HG03175 (cell line): ENCODE measurements at regions not wholly inside any gene's neighbourhood (a gene's known extent, or its start where the extent isn't known, plus 50 kb on each side); places are given as distances from the start of the nearest gene placed in this dataset.

Source experiments
- ATAC-seq: cut with Tn5 transposase; IDR thresholded peaks from one replicate; pipeline ENCODE4 v1.9.1; 2021; ENCODE audit warnings: mild to moderate bottlenecking, moderate library complexity; ENCODE audit not compliant: unreplicated experiment

GRCh38 chr9:73845954-73846690 is 651.0 kb upstream of the RORB start:
- ATAC-seq: no peak

- ATAC-seq: no peak
Observed at GRCh38 chr9:73847536-73847935, 649.6 kb upstream of the RORB start.

DNA sequence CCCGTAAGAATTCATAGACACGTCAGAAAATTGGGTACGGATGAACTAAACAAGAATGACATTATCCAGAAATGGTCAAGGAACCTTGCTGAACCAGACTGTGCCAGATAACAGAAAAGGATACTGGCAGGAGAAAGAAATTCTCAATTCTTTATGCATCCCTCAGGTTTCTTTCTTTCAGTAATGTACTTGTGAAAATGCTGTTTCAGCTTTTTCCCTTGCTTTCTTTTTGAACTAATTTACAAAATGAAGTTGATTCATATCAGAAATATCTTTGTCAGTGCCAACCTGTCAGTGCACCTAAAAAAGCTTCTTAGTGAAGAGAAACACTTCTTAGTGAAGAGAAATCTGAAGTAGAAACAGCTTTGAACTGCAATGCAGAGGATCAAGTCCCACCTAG is 643.6 kb upstream of the RORB start:
- no peak for ATAC-seq

DNA sequence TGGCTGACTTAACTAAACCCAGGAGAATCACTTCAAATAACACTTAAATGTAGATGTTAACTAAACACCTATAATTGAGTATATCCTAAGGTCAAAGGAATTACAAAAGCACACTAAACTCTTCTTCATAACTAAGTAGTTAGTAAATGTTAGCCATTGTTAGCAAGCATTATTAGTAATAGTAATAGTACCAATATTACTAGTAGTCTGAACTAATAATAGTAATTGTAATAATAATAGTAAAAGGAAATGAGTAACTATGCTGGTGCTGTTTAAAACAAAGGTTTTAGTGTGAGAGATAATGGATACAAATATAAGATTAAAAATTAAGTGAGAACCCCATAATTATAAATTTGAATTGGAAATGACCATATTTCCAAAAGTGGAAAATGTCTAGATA is 641.9 kb upstream of the RORB start:
- no peak for ATAC-seq

GRCh38 chr9:73863924-73864323 is 633.2 kb upstream of the RORB start:
- no peak for ATAC-seq

GRCh38 chr9:73866451-73866850 is 630.7 kb upstream of the RORB start:
- ATAC-seq: no peak

GRCh38 chr9:73869264-73869663 is 627.9 kb upstream of the RORB start:
- peak; percentile 100 for ATAC-seq

- no peak for ATAC-seq
Observed at GRCh38 chr9:73871636-73872035, 625.5 kb upstream of the RORB start.

DNA sequence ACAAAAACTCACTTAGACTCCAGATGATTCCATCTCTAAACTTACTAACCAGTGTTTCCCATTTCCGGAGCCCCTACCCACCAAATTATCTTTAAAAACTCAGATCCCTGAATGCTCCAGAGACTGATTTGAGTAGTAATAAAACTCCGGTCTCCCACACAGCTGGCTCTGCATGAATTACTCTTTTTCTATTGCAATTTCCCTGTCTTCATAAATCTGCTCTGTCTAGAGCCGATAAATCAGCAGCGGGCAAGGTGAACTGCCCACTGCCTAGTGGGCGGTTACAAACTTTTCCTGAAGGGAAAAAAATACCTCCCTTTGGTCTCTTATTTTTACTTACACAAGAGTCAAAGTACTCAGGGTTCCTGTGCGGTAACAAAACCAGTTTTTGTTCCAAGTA is 624.4 kb upstream of the RORB start:
- ATAC-seq: no peak

- ATAC-seq: no peak
Observed at GRCh38 chr9:73880101-73880500, 617.0 kb upstream of the RORB start.

DNA sequence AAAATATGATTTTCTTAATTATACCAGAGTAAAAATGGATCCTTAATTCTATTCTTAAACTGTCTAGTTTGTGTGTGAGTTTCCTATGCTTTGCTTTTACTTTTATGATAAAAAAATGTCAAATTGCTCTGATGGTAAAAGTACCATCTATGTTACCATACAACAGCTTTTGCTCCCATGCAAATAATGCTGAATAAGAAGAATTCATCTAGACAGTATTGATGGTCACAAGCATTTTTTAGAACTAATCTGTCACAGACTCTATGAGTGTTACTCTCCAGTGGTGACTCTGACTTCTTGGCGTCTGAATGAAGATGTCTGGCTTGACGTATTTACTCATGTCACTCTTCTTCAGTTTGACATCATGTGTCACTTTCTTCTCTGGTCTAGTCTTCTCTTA is 608.1 kb upstream of the RORB start:
- no peak for ATAC-seq

DNA sequence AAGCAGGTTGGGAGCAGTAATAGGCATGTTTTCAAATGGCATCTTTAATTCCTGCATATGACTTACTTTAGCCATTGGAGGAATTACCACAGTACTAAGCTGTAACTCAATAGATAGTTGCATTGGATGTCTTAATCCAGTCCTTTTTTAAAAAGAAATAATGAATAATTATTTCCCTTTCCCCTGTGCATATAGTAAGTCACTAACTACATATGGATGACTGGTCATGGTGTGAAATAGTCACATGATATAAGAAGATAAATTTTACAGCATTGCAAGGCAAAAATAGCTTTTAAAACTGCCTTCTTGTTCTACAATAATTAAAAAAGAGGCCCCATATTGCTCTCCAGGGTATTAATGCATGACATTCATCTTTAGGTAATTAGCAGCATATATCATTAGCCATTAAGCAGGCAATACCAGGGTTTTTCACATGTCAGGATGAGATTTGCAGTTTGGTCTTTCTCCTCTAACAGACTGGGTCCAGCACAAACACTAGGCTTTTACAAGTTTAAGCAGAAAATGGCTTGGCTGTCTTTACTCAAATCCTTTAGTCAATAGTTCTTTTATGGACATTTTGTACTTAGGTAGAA is 606.4 kb upstream of the RORB start:
- no peak for ATAC-seq

DNA sequence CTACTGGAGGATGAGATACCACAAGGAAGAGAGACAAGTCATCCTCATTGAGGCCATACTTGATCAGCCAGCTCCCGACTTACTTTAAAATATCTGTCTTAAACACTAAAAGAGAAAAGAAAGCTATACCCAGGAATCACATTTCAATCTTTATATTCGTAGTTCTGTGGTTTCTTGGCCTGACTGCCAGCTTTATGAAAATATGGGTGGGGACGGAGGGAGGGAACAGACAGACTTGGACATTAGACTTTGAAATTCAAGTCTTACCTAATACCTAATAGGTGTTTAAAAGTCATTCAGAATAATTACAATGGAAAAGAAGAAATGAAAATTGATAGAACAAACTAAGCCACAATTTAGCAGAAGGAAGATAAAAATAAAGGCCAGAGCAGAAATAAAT is 604.8 kb upstream of the RORB start:
- no peak for ATAC-seq

- no peak for ATAC-seq
Observed at GRCh38 chr9:73893230-73893629, 603.9 kb upstream of the RORB start.

DNA sequence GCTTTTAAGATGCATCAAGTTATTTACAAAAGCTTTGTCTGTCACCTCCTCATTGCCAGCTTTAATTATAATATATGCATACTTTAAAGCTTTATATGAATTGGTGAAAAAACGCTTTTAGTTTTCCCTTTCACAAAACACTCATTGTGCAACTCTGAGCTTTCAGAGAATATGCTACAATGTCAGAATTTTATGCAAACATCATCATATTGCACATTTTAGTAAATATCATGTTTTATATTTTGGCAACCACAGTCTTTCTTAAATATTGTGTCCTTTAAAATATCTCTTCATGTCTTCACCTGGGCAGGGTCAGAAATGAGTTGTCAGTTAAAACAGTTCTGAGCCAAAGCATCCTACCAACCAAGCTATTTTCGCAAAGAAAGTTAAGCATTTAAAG is 601.1 kb upstream of the RORB start:
- no peak for ATAC-seq

DNA sequence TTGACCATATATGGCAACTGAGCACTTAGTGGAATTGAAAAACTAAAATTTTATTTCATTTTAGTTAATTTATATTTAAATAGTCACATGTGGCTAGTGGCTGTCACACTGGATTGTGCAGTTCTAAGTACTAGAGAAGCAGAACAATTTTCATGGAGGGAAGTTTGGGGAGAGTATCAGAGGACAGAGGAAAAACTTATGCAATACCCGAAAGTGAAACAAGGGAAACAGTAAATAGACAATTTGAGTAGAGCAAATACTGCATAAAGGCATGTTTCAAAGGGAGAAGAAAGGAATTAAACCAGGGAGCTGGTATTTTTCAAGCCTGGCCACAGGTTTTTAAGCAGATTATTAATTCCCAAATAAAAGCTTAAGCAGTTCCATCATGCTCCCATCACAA is 590.5 kb upstream of the RORB start:
- no peak for ATAC-seq

DNA sequence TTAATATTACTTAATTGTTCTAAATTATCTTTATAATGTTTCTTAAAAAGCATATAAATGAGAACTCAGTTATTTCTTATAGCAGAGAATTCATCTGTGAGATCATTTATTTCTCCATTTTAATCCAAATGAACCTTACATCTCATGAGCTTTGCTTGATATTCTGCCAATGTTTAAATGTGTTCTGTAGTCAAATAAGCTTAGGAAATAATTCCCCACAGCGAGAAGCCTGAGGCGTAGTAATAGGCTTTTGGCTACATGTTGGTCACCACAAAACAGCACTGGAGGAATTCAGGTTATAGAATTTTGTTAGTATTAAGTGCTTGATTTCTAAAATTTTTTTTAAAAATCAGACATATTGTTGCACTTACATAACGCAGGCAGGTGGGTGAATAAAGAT is 585.3 kb upstream of the RORB start:
- ATAC-seq: no peak

DNA sequence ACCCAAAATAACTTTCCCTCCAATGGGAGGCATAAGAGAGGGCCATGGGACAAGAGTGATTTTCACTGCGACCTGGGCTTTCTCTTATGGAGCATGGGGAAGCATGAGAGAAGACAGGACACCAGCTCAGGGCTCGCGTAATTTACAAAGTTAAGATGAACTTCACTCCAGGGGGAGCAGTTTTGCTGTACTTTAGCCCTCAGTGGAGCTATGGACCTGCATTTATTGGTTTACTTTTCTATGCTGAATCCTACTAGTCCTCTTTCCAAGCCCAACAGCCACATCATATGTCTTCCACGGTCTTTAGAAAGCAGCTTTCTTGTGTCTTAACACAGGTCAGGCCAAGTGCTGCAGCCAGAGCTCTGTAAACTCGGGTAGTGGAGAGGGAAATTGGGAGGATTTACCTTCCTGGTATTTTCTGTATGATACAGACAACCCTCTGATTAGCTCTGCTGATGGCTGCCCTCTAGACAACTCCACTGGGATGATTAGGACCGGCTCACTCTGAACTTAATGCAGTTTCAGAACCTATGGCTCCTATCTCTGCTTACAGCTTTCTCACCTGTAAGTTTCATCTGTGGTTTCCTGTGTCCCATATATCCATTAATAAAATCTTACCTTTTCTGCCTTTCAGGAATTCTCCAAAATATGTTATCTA is 581.0 kb upstream of the RORB start:
- ATAC-seq: no peak

DNA sequence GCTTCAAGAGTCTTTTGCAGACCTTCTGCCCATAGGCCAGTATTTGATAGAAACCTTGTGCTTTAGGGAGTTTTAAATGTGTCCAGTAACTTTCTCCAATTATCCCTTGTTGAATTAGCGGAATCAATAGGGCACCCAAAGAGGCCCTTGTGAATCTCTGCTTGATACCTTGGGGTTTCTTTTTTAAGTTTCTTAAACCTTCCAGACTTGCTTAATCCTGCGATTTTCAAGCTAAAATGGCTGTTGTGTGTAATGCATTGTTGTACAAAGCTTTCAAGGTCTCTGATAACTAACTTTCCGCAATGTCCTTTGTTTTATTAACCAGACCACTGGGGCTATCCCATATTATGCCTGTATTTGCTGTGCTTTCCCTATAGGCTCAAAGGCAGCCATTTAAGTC is 577.4 kb upstream of the RORB start:
- ATAC-seq: no peak

DNA sequence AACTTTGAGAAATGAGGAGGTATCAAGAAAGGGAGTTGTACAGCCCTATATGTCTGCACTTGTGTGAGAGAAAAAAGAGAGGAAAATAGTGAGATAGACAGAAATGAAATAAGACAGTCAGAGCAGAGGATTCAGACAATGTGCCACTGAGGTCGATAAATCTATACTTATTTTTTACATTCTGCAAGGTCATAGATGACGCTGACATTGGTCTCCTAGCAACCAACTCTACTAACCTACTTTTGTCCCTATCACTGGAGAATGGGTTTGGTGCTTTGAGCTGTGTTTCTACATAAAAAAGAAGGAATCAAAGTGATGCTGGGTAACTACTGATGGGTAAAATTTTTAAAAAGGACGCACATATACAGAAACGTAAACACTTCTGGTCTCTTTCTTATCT is 573.3 kb upstream of the RORB start:
- ATAC-seq: no peak

GRCh38 chr9:73951147-73951546 is 546.0 kb upstream of the RORB start:
- no peak for ATAC-seq

GRCh38 chr9:73962792-73963191 is 534.3 kb upstream of the RORB start:
- no peak for ATAC-seq
